Peyer's patch (tissue), 4 donors: ENCODE measurements at regions not wholly inside any gene's neighbourhood (a gene's known extent, or its start where the extent isn't known, plus 50 kb on each side); places are given as distances from the start of the nearest gene placed in this dataset.

ENCODE experiments used
- CTCF ChIP-seq, 6 experiments: fragments of 450-650 bp in 4 of 6; fragments of 200-600 bp in 2 of 6; sonication (generic) in 1 of 6; IDR thresholded peaks; one replicate each; pipeline ENCODE4 v1.5.1; 2017 to 2019; ENCODE audit warnings: antibody characterized with exemption in 6 of 6, mild to moderate bottlenecking in 3 of 6, moderate library complexity in 1 of 6
- POLR2A ChIP-seq, 2 donors: fragments of 450-650 bp; IDR thresholded peaks; one replicate each; pipeline ENCODE4 v1.5.1; 2017; ENCODE audit warnings: antibody characterized with exemption in 2 of 2, mild to moderate bottlenecking in 2 of 2, moderate library complexity in 2 of 2

GRCh38 chr14:71711619-71712018 is 220.6 kb upstream of the RGS6 start:
- TF ChIP-seq CTCF (IDR thresholded peaks at IDR 0.05) (no peak), POLR2A (IDR thresholded peaks at IDR 0.05) (no peak)
